Activated CD8-positive, alpha-beta memory T cell treated with anti-CD3 and anti-CD28 coated beads for 48 hours (primary cell): ENCODE measurements at regions not wholly inside any gene's neighbourhood (a gene's known extent, or its start where the extent isn't known, plus 50 kb on each side); places are given as distances from the start of the nearest gene placed in this dataset.
A peak's percentile ranks its signal among the peaks of the same experiment; 100 is the strongest.
"Not testable (repeated sequence)": the region's sequence is repeated elsewhere in the genome, so short reads cannot be mapped to it uniquely, and the experiment has no call there.

Source experiments
- DNase-seq, 3 experiments: peaks; one replicate each; pipeline ENCODE4 v3.0.0-alpha.2; 2020; ENCODE audit warnings: low read depth in 2 of 3, low spot score in 2 of 3

GRCh38 chr3:75384016-75384415 is 280.1 kb upstream of the FRG2C start:
- not testable (repeated sequence) for DNase-seq

DNA sequence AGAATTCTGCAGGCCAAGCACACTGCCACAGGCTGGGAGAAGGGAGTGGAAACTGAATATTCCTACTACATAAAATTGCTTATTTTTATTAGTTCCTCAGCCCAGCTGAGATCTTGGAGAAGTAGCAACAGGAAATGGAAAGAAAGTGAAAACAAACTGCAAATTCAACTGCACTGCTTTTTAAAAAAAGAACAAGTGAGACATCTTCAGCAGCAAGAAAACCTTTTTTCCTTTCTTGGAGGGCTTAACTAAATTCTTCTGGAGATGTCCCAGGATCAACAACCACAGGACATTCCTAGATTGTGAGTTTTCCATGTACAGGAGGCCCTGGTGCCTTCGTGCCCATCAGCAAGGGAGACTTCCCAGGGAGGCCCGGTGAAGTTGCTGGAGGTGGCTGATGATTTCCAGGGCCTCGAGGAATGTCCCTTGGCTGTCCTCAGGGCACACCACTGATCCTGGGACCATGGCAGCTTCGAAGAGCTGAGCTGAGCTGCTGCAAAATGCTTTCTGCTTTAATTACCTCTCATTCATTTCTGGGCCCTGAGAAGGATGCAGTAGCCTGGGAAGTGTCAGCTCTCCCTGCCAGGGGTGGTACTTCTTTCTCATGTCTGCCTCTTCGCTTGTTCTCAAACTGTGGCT is 275.5 kb upstream of the FRG2C start:
- not testable (repeated sequence) for DNase-seq

- DNase-seq = not testable (repeated sequence)
Observed at GRCh38 chr3:75393288-75393694, 270.8 kb upstream of the FRG2C start.

- not testable (repeated sequence) for DNase-seq
Observed at GRCh38 chr3:75394102-75394501, 270.0 kb upstream of the FRG2C start.

GRCh38 chr3:75394562-75395360 is 269.4 kb upstream of the FRG2C start:
- DNase-seq = not testable (repeated sequence)

DNA sequence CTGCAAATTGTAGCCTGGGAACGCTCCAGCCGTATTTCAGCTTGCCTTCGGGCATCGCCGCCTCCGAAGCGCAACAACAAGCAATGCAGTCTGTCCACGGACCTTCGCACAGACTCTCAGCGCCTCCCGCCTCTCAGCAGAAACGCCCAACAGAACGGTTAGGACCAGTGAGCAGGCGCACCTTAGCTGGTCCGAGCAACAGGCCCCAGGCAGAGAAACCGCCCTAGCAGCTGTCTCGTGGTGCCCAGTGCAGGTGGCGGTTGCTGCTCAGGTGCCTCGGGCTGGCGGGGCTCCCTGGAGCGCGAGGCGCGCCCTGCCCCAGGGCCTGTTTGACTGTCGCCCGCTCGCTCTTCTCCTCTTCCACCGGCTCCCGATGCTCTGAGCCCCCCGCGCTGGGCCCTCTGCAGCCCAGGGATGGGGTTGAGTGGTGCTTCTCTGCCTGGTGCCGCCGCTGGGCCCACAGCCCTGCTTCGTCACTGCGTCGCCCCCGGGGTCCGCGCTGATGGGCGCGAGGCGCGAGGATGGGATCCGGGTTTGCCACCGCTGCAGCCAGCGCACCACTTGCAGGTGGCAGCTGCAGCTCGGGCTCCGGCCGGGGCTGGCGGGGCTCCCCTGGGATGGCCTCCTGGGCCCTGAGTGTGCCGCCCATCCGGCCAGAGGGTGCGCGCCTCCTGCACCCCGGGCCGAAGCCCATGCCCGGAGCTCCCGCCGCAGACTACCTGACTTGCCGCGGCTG is 268.4 kb upstream of the FRG2C start:
- no peak for DNase-seq

- no peak for DNase-seq
Observed at GRCh38 chr3:75396316-75396802, 267.8 kb upstream of the FRG2C start.

DNA sequence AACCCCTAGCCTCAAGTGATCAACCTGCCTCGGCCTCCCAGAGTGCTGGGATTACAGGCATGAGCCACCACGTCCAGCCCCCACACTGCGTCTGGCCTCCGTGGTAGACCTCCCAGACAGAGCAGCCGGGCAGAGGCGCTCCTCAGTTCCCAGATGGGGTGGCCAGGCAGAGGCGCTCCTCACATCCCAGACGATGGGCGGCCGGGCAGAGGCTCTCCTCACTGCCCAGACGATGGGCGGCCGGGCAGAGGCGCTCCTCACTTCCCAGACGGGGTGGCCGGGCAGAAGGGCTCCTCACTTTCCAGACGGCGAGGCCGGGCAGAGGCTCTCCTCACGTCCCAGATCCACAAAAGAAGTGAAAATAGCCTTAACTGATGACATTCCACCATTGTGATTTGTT is 266.6 kb upstream of the FRG2C start:
- DNase-seq = not testable (repeated sequence)

- peak in 2 of 3 experiments; percentile 12 to 25 for DNase-seq
Observed at GRCh38 chr3:75422101-75422945, 241.8 kb upstream of the FRG2C start.

DNA sequence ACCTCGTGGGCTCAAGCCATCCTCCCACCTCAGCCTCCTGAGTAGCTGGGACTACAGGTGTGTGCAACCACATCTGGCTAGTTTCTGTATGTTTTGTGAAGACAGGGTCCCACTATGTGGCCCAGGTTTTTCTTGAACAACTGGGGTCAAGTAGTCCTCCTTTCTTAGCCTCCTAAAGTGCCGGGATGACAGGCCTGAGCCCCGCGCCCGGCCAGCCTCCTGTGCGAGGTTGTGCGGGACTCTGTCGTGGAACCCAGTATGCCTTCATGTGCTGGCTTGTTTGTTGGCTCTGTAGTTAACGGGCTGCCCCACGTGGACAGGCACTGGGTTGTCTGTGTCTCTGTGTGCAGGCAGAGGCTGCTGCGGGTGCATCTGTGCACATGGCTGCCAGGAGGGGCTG is 238.7 kb upstream of the FRG2C start:
- not testable (repeated sequence) for DNase-seq

DNA sequence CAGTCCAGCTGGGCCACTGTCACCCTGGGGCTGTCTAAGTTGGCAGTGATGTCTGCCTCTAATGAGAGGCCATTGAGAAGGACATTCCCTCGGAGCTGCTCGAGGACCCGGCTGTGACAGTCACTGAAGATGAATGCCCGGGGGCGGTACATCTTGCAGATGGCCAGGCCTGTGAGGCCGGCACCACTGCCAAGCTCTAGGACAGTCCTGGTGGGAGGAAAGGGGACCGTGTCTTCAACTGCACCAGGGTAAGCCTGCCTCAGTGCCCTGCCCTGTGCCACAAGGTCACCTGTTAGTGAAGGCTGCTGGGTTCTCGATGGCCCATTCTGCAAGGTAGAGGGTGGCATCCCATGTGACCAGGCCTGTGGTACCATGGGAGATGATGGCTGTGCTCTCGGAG is 236.6 kb upstream of the FRG2C start:
- DNase-seq = not testable (repeated sequence)

DNA sequence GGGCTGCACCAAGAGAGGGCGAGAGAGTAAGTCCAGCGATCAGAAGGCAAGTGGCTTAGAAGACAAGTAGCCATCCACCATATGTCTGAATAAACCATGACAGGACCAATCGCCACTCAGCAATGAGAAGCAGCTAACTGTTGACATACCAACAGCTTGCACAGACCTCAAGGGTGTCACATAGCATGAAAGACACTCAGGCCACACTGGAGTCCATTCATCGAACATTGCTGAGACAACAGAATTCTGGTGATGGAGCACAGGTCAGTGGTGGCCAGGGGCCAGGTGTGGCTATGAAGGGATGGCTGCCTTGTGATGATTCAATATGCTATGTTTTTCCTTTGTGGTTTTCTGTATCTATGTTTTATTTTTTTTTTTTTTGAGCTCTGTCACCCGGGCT is 236.2 kb upstream of the FRG2C start:
- DNase-seq = not testable (repeated sequence)

DNA sequence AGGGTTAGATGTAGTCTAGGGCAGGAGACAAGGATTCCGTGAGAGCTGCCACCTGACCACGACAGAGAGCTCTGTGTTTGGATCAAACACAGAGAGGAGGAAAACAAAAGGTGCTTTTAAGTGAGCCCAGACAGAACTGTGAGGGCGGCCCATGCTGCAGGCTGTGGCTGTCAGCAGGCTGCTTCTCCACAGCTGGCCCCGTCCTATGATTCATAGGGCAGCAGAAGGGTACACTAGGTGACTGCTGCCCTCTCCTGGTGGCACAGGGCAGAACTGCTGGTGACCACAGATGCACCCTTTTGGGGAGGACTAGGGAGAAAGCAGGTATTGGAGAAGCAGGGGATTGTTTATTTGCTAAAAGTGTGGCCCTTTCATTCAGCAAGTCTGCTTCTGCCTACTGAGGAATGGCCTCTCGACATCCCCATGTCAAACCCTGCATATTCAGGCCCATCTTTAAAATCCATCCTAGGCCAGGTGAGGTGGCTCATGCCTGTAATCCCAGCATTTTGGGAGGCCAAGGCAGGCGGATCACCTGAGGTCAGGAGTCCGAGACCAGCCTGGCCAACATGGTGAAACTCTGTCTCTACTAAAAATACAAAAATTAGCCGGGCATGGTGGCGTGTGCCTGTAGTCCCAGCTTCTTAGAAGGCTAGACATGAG is 234.4 kb upstream of the FRG2C start:
- peak; percentile 16 to 48 (median 33) for DNase-seq

DNA sequence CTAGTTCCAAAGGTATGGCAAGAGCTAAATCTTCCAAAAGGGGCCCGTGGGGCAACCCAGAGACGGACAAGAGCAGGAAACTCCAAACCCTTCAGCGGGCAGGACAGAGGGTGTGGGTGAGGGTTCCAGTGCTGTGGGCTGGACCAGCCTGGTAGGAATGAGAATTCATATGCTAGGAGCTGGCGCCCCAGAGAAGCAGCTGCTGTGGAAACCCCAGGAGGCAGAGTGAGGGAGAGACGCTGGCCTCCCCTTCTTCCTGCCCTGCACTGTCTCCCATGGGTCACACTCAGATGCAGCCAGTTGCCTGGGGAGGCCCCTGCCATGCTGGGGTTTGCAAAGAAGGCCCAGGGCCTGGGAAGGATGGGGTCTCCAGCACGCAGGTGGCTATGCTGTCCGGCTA is 233.7 kb upstream of the FRG2C start:
- DNase-seq = not testable (repeated sequence)

DNA sequence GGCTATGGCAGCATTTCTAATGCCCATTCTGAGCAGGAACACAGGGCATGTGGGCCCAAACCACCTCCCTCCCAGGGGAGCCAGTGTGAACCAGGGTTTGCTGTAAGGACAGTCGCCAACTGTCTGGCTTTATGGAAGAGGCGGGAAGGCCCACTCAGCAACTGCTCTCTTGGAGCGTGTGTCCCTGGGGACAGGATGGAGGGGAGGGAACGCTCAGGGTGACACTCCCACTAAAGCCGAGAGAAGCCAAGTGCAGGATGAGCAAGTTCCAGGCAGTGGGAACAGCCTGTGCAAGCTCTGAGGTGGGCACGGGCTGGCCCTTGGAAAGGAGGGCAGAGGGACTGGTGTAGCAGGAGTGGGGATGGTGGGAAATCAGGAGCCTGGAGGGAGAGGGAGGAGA is 233.0 kb upstream of the FRG2C start:
- not testable (repeated sequence) for DNase-seq

DNA sequence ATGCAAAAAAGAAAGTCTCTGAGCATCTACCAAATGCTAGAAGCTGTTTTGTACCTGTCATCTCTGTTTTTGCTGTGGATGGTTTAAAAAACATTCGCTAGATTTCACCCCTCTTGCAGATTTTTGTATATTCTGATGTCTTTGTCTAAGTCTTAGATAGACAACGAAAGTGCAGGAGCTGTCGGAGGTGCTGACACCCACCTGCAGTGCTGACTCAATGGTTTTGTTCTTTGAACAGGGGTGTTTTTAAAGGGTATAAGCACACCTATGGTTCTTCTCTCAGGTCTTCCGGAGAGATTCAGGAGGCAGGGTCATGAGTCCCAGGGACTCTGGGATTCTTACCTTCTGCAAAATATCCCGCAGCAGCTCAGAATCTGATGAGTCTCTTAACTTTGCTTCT is 231.7 kb upstream of the FRG2C start:
- DNase-seq = not testable (repeated sequence)

DNA sequence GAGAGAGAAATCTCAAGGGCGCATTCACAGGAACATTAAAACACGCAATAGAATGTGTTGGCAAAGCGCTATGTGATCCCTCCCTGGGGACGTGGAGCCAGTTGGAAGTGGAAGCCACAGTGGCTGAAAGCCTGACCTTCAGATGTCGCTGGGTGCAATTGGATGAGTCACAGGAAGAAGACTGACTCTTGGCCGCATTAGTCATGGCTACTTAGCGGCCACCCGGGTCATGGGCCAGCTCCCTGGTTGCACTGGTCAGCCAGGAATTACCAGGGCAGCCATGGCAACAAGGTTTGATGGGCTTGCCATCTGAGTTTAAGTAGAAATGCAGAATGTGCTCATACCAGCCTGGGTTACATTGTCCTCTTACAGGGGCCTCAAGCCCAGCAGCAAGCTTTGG is 231.2 kb upstream of the FRG2C start:
- not testable (repeated sequence) for DNase-seq

DNA sequence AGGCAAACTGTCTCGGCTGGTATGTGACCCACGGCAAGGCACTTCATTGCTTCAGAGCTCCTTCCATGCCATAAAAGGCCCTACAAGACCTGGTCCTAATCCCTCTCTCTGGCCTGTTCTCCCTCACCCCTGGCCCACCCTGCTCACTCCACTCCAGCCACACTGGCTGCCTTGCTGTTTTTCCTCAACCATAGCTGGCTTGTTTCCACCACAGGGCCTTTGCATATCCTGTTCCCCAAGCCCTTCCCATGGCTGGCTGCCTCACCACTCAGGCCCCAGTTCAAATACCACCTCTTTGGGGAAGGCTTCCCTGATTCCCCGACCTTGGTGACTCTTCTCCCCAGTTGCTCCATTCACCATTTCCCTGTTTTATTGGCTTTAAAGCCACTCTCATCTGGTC is 230.8 kb upstream of the FRG2C start:
- DNase-seq = not testable (repeated sequence)

DNA sequence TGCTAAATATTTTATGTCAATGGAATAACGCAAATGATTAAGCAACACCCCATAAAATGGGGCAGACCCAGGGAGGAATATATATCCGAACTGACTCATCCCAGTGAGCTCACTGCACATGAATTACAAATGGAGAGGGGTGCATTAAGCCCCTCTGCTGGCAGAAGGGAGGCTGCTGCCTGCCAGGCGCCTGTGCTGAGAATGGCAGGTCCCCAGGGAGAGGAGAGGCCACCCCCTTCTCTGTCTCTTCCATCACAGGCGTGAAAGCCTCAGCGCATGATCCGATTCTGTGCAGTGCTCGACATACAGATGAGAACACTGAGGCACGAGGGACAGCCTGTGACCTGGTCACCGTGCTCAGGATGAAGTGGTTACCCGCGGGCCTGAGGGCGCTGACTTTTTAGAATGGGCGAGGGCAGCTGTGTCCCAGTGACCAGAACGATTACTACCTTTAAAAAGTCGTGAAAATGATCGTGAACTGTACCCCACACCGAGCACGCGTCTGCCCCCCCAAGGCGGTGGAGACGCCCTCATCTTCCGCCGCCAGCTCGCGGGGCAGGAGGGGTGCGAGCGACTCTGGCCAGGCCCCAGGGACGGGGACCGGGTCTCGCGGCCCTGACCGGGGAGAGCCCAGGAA is 229.7 kb upstream of the FRG2C start:
- peak in 1 of 3 experiments; percentile 3 for DNase-seq
